T follicular helper cell (primary cell): ENCODE measurements at regions not wholly inside any gene's neighbourhood (a gene's known extent, or its start where the extent isn't known, plus 50 kb on each side); places are given as distances from the start of the nearest gene placed in this dataset.
"Not testable (repeated sequence)": the region's sequence is repeated elsewhere in the genome, so short reads cannot be mapped to it uniquely, and the experiment has no call there.

ENCODE experiments used
- DNase-seq: peaks from one replicate; pipeline ENCODE4 v3.0.0-alpha.2; 2020; ENCODE audit warnings: low read depth

GRCh38 chr4:82247629-82248028, 126.2 kb downstream of the HNRNPD start:
- no peak for DNase-seq

DNA sequence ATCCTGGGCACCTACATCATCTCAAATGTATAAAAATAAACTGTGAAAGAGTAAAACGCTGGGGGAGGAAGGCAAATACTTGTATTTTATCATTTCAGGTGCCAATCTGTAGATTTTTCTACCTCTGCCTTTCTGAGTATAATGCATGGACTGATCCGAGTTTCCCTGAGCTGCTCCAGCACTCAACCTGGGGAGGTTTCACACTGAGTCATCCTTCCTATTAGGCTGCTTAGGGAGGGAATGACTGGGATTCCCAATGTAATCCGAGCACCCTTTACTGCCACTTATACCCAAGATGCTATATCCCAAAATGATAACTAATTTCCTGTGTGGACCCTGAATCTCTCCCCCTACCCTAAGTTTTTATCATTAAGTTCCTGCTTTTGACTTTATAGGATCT, 126.6 kb downstream of the HNRNPD start:
- no peak for DNase-seq

DNA sequence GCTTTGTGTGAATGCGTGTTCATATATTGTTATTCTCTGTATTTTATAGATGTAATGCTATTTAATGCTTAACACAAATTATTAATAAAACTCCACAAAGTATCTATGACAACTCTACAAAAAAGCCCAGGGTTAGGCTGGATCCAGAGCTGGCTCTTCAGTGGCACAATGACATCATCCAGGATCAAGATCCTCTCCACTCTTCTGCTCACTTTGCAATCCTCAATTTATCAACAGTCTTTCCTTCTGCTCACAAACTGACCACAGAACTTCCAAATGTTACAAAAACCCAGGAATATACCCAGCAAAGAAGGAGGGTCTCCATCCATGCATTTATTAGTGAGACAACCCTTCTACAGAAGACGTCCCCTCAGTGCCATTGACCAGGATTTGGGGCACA, 132.3 kb downstream of the HNRNPD start:
- no peak for DNase-seq

GRCh38 chr4:82240410-82240809, 133.4 kb downstream of the HNRNPD start:
- no peak for DNase-seq

GRCh38 chr4:82237142-82237541, 136.6 kb downstream of the HNRNPD start:
- not testable (repeated sequence) for DNase-seq

DNA sequence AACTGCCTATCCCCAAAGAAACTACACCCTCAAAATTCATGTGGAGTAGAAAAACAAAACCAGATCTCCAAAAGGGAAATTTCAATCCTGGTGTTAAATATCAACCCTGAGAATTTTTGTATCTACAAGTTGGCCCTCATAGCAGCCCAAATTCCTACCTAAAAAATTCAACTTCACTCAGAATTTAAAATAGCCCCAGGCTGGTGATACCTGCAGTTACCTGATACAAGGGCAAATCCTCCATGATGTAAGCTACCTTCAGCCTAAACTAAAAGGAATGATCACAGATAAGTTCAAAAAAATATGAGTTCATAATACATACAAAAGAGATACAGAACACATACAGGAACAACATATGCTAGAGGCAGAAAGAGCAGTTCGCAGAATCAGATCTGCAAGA, 138.4 kb downstream of the HNRNPD start:
- DNase-seq, result no peak

- no peak for DNase-seq
Measured at GRCh38 chr4:82232891-82233290, 140.9 kb downstream of the HNRNPD start.

DNA sequence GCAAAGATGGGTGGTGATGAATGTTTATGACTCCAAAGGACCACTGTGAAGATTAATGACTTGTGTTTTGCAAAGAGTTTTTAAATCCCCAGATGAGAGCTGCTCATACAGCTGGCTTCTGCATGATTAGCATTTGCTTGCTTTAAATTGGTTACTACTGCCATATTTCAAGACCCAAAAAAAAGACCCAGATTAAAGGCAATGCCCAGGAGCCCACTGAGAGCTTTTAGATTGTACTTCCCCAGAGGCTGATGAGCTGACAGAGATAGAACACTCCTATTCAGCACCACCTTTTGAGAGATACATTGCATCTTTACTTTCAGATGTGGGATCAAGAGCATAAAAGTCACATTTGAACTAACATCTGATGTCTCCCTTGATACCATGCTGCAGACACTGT, 142.0 kb downstream of the HNRNPD start:
- no peak for DNase-seq

DNA sequence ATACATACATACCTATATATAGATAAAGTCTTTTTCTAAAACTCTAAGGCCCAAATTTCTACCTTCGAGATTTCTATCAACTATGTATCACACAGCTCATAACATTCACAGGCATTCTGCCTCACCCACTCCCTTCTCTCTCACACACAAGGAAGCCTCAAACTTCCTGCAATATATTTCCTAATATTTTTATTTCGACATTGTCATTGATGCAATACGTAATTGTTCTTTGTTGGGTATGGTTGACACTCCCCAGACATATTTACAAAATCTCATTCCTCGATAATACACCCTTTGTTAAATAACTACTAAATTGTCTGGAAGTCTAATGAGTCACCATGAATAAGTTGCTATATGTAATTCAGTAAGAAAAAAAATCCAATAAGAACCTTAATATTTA, 143.5 kb downstream of the HNRNPD start:
- DNase-seq, result no peak

- DNase-seq, result no peak
Measured at GRCh38 chr4:82225030-82225429, 148.8 kb downstream of the HNRNPD start.

DNA sequence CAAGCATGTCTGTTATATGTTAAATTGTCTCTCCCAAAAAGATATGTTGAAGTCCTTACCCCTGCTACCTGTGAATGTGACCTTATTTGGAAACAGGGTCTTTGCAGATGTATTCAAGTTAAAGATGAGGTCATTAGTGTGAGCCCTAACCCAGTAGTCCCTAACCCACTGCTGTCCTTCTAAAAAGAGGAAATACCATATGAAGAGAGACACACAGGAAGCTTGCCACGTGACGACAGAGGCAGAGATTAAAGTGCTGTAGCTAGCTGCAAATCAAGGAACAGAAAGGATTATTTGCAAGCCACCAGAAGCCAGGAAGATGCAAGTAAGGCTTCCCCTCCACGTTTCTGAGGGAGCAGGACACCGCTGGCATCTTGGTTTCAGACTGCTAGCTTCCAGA, 150.1 kb downstream of the HNRNPD start:
- peak; percentile 14 for DNase-seq

DNA sequence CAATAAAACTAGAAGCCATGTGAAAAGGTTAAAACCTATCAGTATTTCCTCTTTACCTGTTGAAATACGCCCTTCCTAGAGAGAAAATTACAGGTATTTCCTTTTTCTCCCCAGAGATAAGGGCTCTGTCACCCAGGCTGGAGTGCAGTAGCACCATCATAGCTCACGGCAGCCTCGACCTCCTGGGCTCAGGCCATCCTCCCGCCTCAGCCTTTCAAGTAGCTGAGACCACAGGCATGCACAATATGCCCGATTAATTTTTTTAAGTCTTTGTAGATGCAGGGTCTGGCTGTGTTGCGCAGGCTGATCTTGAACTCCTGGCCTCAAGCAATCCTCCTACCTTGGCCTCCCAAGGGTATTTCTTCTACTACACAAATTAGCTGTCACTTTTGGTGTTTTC, 154.4 kb downstream of the HNRNPD start:
- no peak for DNase-seq

DNA sequence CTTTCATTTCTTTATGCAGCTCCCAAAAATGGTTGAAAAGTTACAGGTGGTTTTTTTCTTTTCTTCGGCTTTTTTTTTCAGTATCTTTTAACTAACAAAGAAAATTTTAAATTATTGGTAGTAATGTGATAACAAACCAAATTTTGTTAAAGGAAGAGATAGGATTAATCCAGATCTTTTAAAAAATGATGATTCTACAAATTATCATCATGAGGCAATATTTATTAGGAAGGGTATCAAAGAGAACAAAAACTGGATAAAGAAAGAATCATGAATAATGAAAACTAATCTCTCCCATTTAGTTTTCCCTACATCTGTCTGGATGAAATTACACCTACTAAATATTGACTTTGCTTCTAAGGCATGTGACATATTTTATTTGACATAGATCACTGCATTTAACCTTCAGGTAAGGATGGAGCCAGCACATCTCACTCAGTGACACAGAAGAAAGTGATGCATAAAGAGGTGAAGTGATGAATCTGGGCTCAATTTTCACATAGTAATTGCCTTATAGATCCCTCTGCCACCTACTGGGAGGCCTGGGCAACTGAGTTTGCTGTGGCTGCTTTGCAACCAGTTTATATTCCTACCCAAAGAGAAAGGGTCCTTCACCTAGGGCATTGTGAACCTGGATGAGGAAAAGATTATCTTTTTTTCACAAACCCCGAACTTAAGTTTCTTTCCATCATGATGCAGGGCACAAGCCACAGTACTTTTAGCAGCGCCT, 155.6 kb downstream of the HNRNPD start:
- no peak for DNase-seq

- no peak for DNase-seq
Measured at GRCh38 chr4:82216219-82216618, 157.6 kb downstream of the HNRNPD start.

DNA sequence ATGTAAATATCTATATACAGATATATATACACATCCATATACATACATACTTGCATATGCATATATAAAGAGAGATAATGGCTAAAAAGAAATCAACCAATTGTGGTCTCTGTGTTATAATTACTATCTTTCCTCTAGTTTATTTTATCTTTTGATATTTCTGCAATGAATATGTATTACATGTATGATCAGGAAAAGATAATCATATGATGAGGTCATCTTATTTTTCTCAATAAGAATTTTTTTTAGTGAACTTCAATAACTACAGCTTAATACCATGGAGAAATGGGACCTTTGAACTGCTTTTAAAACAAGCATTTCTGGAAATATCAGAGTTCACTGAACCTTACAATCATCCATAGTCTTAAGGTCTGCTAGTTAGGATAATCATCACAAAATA, 158.0 kb downstream of the HNRNPD start:
- DNase-seq, result no peak

GRCh38 chr4:82215039-82215438, 158.8 kb downstream of the HNRNPD start:
- DNase-seq, result no peak

DNA sequence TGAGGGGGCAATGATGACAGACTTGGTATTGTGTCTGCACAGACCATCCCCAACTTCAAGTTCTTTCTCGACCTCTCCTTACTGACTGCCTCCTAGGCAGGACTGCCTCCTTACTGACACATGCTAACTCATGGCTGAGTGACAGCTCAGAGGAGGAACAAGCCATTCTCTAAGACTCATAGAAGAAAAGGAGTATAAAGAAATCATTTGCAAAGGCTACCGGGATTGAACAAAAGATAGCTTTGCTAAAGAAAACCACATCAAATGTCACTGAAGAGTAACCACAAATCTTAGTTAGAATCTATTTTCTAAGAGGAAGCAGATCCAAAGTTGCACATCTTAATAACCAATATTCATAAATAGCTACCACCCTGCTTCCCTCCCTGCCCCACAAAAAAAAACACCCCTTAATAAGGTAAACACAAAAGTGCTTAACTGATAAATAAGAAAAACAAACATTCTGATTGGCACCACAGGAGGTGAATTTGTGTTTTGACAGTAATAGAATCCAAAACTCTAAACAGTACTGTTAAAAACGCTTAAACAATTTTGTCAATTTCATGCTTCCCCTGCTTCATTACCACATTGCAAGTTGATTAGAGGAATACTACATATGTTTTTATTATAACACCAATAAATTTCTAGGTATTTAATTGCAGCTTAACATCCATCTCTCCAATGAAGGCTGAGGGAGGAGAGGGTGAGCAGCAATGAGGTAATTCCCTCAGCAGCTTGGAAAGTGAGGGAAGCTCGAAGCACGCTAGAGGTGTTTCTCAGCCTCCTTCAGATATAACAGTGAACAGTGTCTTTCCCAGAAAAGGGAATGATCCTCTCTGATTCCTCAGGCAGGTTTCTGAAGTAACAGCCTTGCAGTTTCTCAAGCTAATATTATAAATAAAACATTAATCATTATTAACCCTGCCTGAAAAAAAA, 160.0 kb downstream of the HNRNPD start:
- DNase-seq, result peak; percentile 9

DNA sequence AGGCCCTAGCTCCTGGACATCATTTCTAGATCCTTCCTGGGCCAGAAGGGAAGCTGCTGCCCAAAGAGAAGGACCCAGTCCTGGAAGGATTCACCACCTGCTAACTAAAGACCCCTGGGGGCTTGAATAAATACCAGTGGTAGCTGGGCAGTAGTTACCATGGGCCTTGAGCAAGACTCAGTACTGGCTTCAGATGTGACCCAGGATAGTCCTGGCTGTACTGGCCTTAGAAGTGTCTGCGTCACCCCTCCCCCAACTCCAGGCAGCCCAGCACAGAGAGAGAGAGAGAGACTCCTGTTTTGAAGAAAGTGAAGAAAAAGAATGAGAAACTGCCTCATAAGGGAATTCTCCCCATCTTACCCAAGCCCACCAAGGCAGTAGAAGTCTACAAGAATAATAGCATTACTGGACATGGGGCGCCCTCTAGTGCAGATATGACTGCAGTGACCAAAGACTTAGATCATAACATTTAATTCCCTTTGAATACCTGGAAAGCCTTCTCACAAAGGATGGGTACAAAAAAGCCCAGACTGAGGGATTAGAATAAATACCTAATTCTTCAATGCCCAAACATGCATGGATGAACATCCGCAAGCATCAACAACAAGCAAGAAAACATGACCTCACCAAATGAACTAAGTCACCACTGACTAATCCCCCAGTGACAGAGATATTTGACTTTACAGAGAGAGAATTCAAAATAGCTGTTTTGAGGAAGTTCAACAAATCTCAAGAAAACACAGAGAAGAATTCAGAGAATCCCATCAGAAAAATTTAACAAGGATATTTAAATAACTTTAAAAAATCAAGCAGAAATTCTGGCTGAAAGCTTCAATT, 171.8 kb downstream of the HNRNPD start:
- peak; percentile 46 for DNase-seq

GRCh38 chr4:82201303-82201702, 172.5 kb downstream of the HNRNPD start:
- DNase-seq, result no peak

DNA sequence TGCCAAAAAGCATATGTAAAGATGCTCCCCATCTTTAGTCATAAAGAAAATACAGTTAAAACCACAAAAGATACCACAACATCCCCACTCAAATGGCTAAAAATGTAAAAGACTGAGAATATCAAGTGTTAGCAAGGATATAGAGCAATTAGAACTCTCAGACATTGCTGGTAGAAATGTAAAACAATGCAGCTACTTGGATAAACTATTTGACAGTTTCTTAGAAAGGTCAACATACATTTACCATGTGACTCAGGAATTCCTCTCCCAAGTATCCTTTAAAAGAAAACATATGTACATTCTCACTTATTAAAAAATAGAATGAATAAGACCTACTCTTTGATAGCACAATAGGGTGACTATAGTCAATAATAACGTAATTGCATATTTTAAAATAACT, 173.7 kb downstream of the HNRNPD start:
- DNase-seq, result no peak

- DNase-seq, result no peak
Measured at GRCh38 chr4:82194329-82194728, 179.5 kb downstream of the HNRNPD start.

GRCh38 chr4:82192017-82192673, 181.6 kb downstream of the HNRNPD start:
- no peak for DNase-seq
